GM18507 (cell line): ENCODE measurements at regions not wholly inside any gene's neighbourhood (a gene's known extent, or its start where the extent isn't known, plus 50 kb on each side); places are given as distances from the start of the nearest gene placed in this dataset.
"Not testable (repeated sequence)": the region's sequence is repeated elsewhere in the genome, so short reads cannot be mapped to it uniquely, and the experiment has no call there.

Source experiments
- DNase-seq: peaks from one replicate; pipeline ENCODE4 v3.0.0; 2011; ENCODE audit warnings: low read depth; ENCODE audit not compliant: insufficient read length; ENCODE audit errors: extremely low spot score
- FAIRE-seq: peaks from 2 replicates; lab custom pipeline; 2011; peaks lifted over from hg19 to GRCh38; lab: Jason Lieb, UNC

DNA sequence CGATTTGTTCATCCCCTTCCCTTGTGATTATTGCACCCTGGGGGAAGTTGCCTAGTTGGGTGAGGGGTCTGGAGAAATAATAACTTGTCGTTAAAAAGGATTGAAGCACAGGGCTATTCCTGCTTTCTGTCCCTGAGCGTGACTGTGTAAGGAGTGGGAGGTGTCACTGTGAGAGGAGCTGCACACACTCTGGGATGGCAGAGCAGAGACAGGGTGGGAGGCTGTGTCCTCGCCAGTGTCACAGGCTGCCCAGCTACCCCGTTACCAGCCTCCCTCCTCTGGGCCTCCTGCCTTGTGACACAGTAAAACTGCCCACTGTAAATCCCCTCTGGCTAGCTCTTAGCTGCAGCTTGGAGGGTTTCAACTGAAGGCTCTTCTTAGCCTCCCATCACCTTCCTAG, 460.6 kb downstream of the AACS start:
- DNase-seq (no peak), FAIRE-seq (no peak)

- no peak for FAIRE-seq
Observed at GRCh38 chr12:125528281-125528680, 463.0 kb downstream of the AACS start.

DNA sequence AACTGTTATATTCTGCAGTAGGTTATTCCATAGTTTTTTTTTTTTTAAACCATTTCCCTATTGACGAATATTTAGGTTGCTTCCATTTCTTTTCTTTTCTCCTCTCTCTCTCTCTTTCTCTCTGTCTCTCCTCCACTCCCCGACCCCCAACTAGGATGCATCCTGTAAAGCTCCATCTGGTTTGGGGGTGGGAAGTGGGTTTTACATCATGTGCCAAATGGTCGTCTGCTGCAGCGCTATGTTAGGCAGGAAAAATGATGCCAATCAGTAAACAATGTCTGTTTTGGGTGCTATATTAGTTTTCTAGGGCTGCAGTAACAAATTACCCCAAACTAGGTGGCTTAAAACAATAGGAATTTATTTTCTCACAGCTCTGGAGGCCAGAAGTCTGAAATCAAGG, 465.0 kb downstream of the AACS start:
- DNase-seq (no peak), FAIRE-seq (no peak)

More at GRCh38 chr12:125528281-125528680, 463.0 kb downstream of the AACS start:
- no peak for DNase-seq

DNA sequence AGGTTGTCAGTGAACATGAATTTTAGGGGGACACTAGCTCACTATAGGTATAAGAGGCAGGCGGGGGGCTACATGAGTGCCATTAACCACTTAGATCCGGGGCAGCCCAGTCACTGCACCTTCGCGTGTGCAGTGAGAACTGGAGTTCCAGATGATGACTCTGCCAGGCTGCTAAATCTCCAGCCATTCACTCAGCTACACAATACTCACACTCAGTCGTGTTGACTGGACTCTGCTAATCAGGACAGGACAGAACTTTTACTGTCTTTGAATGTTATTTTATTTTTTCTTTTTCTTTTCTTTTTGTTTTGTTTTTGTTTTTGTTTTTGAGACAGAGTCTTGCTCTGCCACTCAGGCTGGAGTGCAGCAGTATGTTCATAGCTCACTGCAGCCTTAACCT, 465.6 kb downstream of the AACS start:
- FAIRE-seq = no peak
- no peak for DNase-seq

DNA sequence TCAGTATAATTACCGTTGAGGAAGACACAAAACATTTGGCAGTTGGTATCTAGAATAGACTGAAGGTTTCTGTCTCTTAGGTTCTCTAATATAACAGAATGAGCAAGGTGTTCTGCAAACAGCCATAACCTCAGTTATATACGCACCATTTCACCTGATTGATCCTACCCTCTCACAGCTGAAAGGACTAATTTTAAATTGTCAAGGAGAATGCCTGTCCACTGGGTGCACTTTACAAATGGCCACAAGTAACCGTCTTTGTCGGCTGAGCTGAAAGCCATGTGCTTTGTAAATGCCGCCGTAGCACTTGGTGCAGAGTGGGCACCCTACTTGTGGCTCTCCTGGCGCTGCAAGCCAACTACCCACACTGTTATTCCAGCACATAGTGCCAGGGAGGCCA, 466.3 kb downstream of the AACS start:
- FAIRE-seq = no peak

GRCh38 chr12:125533434-125534029, 468.3 kb downstream of the AACS start:
- FAIRE-seq = no peak
- peak; percentile 11 for DNase-seq

More for the DNA sequence above, 466.3 kb downstream of the AACS start:
- no peak for DNase-seq

DNA sequence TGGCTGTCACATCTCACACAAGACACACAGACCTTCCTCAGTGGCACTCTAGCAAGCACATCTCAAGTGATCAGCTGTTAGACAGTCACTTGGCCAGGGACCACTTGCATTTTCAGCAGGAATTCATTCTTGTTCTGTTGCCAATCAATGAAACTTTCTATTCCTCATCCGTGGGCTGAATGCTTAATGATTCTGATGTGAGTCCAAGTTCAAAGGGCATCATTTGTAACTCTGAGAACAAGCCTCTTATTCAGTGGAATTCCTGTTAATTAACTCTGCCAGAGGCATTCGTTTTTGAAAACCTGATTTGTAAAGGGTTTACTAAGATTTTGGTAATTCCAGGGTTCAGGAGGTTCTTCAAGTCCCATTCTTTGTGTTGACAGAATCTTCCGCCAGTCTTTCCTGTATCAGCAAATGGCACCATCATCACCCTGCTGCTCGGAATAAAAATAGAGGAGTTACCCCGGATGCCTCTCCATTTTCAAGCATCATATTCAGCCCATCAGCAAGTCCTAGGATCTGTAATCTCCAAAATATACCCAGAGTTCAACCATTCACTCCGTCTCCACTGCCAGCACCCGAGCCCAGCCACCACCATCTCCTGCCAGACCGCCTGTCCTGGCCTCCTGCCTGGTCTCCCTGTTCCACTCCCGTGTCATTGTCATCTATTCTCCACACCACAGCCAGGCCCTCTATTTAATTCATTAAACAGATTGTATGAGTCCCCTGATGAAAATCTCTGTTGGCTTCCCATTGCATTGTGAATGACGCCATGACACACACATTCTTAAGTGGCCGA, 473.4 kb downstream of the AACS start:
- FAIRE-seq = no peak
- no peak for DNase-seq

GRCh38 chr12:125540580-125541204, 475.5 kb downstream of the AACS start:
- FAIRE-seq = no peak
- DNase-seq = no peak

DNA sequence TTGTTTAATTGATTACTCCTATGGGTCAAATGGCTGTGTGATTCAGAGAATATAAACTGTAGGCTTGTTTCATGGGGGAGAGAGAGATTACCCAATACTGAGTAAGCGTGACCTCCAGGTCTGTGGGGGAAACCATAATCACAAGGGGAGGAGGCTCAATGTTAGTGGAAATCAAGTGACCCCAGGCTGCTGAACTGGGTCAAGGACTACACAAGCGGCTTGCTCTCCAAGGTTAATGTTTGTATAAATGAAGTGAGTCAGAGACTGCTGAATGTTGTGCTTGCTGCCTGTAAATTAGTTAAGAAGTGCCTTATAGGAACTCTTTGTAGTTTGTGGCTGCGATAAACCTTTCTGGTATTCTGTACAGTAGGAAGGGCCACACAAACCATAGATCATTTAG, 479.7 kb downstream of the AACS start:
- FAIRE-seq (no peak), DNase-seq (no peak)

DNA sequence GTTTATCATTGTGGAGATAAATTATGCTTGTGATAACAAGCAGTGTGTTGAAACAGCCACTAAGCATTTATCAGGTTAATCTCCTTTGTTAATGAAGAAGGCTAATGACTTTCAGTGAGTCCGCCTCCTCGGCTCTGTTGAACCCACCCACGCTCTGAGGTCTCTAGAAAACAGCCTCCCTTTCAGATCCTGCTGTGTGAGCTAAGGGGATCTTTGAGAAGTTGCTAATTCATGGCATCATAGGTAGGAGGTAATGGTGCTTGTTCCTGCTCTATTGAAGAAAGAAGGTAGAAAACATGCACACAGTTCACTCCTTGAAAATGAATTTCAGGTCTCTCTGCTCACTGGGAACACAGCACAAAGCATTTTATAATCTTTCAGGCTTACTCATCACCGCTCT, 483.9 kb downstream of the AACS start:
- DNase-seq = no peak
- no peak for FAIRE-seq

GRCh38 chr12:125549836-125550235, 484.6 kb downstream of the AACS start:
- FAIRE-seq (no peak), DNase-seq (no peak)

DNA sequence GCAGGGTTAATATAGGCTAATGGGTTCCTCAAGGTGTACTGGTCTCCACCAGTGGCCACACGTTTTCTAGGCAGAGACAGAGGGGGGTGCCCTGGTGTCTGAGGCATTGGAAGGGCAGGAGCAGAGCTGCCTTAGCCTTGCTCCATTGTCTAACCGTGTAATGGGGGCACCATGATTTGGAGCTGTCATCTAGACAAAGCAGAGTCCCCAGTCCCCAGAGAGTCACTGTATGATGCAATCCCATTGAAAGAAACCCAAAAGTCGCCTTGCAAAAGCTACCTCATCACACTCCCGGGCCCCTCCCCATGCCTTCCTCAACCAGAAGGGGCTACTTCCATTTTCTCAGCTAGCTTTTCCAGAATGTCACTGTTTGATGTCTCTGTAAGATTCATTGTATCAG, 487.1 kb downstream of the AACS start:
- FAIRE-seq (no peak), DNase-seq (no peak)

- DNase-seq, FAIRE-seq: not testable (repeated sequence)
Observed at GRCh38 chr12:125561008-125561407, 495.8 kb downstream of the AACS start.

DNA sequence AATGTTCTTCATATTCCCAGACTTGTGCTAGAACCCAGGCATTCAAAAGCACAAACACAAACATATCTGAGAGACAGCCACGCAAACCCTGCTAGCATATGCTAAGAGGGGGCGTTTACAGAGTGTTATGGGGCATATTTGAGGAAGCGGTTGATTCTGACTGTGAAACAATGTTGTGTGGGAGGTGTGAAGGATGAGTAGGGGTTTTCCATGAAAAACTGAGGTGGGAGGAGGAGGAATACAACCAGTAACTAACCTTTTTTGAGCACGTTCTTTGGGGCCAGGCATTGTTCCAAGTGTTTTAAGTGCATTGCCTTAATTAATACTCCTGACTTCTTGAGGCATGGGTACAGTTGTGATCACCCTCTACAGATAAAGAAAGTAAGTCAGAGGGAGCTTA, 499.5 kb downstream of the AACS start:
- DNase-seq (no peak), FAIRE-seq (no peak)

- DNase-seq = no peak
- FAIRE-seq = no peak
Observed at GRCh38 chr12:125567581-125567980, 502.3 kb downstream of the AACS start.

- no peak for FAIRE-seq
- no peak for DNase-seq
Observed at GRCh38 chr12:125568306-125568705, 503.1 kb downstream of the AACS start.

- FAIRE-seq = no peak
- no peak for DNase-seq
Observed at GRCh38 chr12:125573271-125573670, 508.0 kb downstream of the AACS start.

GRCh38 chr12:125577334-125577733, 512.1 kb downstream of the AACS start:
- DNase-seq (no peak), FAIRE-seq (no peak)

DNA sequence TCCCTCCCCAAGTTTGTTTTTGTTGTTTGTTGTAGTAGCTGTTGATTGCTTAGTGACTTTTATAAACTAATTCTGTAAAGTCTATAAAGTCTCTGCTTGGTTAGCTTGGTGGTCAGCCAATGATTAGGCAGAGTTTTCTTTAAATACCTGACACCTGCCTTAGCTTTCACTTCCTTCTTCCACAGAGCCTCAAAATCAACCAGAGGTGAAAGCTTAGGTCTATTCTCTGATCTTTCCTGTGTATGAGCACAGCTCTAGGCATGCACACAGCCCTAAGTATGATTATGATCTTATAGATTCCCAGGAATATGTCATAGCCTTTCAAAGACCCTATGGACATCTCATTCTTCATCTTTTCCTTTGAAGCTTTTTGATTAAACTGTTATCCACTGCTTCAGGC, 514.7 kb downstream of the AACS start:
- DNase-seq (no peak), FAIRE-seq (no peak)

DNA sequence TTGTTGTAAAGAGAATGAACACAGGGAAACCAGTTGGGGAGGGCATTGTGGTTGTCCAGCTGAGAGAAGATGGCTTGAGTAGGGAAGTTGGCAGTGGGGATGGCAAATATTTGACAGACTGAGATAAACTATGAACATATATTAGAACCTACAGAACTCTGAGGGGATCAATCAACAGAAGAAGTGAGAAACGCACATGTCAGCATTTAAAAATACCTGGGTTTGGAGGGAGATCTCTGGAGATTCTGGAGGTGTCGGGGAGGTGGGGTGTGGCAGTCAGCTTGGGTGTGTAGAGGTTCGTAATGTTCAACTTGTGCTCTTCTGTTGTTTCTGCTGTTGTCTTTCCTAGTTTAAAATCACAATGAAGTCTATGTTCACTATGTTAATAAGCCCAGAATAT, 517.8 kb downstream of the AACS start:
- DNase-seq (no peak), FAIRE-seq (no peak)

- no peak for FAIRE-seq
Observed at GRCh38 chr12:125586441-125586840, 521.2 kb downstream of the AACS start.

More at GRCh38 chr12:125586441-125586840, 521.2 kb downstream of the AACS start:
- no peak for DNase-seq
